ENCODE measurements at regions not wholly inside any gene's neighbourhood (a gene's known extent, or its start where the extent isn't known, plus 50 kb on each side); places are given as distances from the start of the nearest gene placed in this dataset.

DNA sequence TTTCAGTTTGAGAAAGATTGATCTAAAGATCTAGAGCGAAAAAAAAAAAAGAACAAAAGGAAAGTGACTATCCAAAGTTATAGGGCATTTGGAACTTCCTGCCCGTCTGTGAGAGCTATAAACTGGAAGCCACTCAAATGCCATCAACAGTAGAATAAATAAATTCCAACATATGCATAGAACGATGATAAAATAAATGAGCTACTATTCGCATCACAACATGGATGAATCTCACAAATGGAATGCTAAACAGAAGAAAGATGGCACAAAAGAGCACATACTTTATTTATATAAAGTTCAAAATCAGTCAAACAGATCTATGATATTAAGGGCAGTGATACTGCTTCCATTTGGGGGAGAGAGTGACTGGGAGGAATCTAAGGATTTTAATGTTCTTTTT lies 128.8 kb downstream of the TTC32 start:
- Histone ChIP-seq H3K9me3 (no peaks in the 10 kb centered on the region), H3K4me1 (peaks cover 0 to 33% (median 6%) of the 10 kb centered on the region in 9 donors), H3K36me3 (no peaks in the 10 kb centered on the region), H3K27ac (no peak overlapping the region), H3K27me3 (no peaks in the 10 kb centered on the region), H3K4me3 (no peak overlapping the region)
- intact Hi-C loops (cut with DNase I), result loop anchor here in 2 of 10 donors (10.0 kb wide), 2 partner anchors 82 to 92 kb away; no protein-coding TSS in a partner anchor
- 84 to 85% methylated on average over 4 of the region's 4 CpGs for WGBS, 2 donors
- TF ChIP-seq, protein P1, sequence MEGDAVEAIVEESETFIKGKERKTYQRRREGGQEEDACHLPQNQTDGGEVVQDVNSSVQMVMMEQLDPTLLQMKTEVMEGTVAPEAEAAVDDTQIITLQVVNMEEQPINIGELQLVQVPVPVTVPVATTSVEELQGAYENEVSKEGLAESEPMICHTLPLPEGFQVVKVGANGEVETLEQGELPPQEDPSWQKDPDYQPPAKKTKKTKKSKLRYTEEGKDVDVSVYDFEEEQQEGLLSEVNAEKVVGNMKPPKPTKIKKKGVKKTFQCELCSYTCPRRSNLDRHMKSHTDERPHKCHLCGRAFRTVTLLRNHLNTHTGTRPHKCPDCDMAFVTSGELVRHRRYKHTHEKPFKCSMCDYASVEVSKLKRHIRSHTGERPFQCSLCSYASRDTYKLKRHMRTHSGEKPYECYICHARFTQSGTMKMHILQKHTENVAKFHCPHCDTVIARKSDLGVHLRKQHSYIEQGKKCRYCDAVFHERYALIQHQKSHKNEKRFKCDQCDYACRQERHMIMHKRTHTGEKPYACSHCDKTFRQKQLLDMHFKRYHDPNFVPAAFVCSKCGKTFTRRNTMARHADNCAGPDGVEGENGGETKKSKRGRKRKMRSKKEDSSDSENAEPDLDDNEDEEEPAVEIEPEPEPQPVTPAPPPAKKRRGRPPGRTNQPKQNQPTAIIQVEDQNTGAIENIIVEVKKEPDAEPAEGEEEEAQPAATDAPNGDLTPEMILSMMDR (IDR thresholded peaks at IDR 0.05), result no peak
- ATAC-seq (no peak), DNase-seq (no peak)

DNA sequence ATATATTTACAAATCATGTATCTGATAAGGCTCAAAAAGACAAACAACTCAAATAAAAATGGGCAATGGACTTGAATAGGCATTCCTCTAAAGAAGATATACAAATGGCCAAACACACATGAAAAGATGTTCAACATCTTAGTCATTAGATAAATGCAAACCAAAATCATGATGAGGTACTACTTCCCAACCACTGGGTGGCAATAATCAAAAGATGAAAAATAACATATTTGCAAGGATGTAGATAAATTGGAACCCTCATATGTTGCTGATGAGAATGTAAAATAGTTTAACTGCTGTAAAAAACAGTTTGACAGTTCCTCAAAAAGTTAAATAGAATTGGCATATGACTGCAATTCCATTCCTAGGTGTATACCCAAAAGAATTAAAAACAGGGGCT lies 132.3 kb downstream of the TTC32 start:
- no peak overlapping the region for H3K27ac ChIP-seq
- intact Hi-C loops (cut with DNase I), result no loop called here
- TF ChIP-seq, protein P1 (IDR thresholded peaks at IDR 0.05), result peak in 7 of 9 donors; percentile 7 to 35 (median 22)
- no peak for ATAC-seq
- H3K9me3 ChIP-seq, result peaks cover 0 to 11% (median 0%) of the 10 kb centered on the region in 11 donors
- no peaks in the 10 kb centered on the region for H3K27me3 ChIP-seq
- H3K36me3 ChIP-seq, result no peaks in the 10 kb centered on the region
- peaks cover 0 to 11% (median 2%) of the 10 kb centered on the region in 9 donors for H3K4me1 ChIP-seq
- no peak overlapping the region for H3K4me3 ChIP-seq
- DNase-seq, result no peak

GRCh38 chr2:19767899-19768298 lies 133.9 kb downstream of the TTC32 start:
- Histone ChIP-seq H3K4me3 (no peak overlapping the region), H3K27me3 (no peaks in the 10 kb centered on the region), H3K27ac (no peak overlapping the region), H3K4me1 (no peaks in the 10 kb centered on the region), H3K9me3 (peaks cover 0 to 11% (median 0%) of the 10 kb centered on the region in 11 donors), H3K36me3 (no peaks in the 10 kb centered on the region)
- no peak for ATAC-seq
- intact Hi-C loops (cut with DNase I), result no loop called here
- 91 to 100% methylated on average over 1 of the region's 1 CpG for WGBS, 2 donors
- TF ChIP-seq, protein P1 (IDR thresholded peaks at IDR 0.05), result no peak
- DNase-seq, result no peak

GRCh38 chr2:19764998-19765397 lies 136.8 kb downstream of the TTC32 start:
- H3K36me3 ChIP-seq, result no peaks in the 10 kb centered on the region
- 88 to 93% methylated on average over 6 of the region's 6 CpGs for WGBS, 2 donors
- TF ChIP-seq, protein P1 (IDR thresholded peaks at IDR 0.05), result no peak
- ATAC-seq (no peak), DNase-seq (no peak)
- no peak overlapping the region for H3K27ac ChIP-seq
- no peak overlapping the region for H3K4me3 ChIP-seq
- H3K9me3 ChIP-seq, result peaks cover 0 to 11% (median 0%) of the 10 kb centered on the region in 11 donors
- no peaks in the 10 kb centered on the region for H3K4me1 ChIP-seq
- intact Hi-C loops (cut with DNase I), result no loop called here
- no peaks in the 10 kb centered on the region for H3K27me3 ChIP-seq
